Esophagus muscularis mucosa (tissue), 4 donors: ENCODE measurements at regions not wholly inside any gene's neighbourhood (a gene's known extent, or its start where the extent isn't known, plus 50 kb on each side); places are given as distances from the start of the nearest gene placed in this dataset.

Experiments
- CTCF ChIP-seq, 3 experiments: fragments of 200-600 bp in 2 of 3; fragments of 450-650 bp in 1 of 3; sonication (generic) in 2 of 3; IDR thresholded peaks; one replicate each; pipeline ENCODE4 v1.5.1; 2017 to 2019; ENCODE audit warnings: antibody characterized with exemption in 3 of 3, mild to moderate bottlenecking in 2 of 3, moderate library complexity in 1 of 3
- EP300 ChIP-seq: sonication (generic); formaldehyde crosslinking; IDR thresholded peaks from one replicate; pipeline ENCODE4 v1.6.1; 2017; ENCODE audit warnings: antibody characterized with exemption
- POLR2A ChIP-seq: fragments of 450-650 bp; IDR thresholded peaks from one replicate; pipeline ENCODE4 v1.6.1; 2017; ENCODE audit warnings: antibody characterized with exemption, moderate library complexity, mild to moderate bottlenecking, low read depth
- POLR2AphosphoS5 ChIP-seq, 2 donors: sonication (generic); formaldehyde crosslinking; IDR thresholded peaks; one replicate each; pipeline ENCODE4 v1.6.1; 2017; ENCODE audit warnings: antibody characterized with exemption in 2 of 2

- TF ChIP-seq POLR2A (no peak), CTCF (IDR thresholded peaks at IDR 0.05) (no peak), EP300 (no peak), POLR2AphosphoS5 (IDR thresholded peaks at IDR 0.05) (no peak)
These were observed 218.4 kb upstream of the TMTC4 start for GRCh38 chr13:100892981-100893380.
